Liver (tissue), 3 donors: ENCODE measurements at regions not wholly inside any gene's neighbourhood (a gene's known extent, or its start where the extent isn't known, plus 50 kb on each side); places are given as distances from the start of the nearest gene placed in this dataset.

Source experiments
- EGR1 ChIP-seq, 2 donors: IDR thresholded peaks; 2 replicates each; pipeline ENCODE4 v1.6.1; 2016 to 2018; ENCODE audit warnings: antibody characterized with exemption in 2 of 2, low read depth in 2 of 2
- FOXA1 ChIP-seq: IDR thresholded peaks from 2 replicates; pipeline ENCODE4 v1.6.1; 2016; ENCODE audit warnings: antibody characterized with exemption
- GABPA ChIP-seq, 2 donors: IDR thresholded peaks in 1 of 2; conservative IDR thresholded peaks in 1 of 2; 2 replicates each; pipeline ENCODE4 v1.6.1; 2016; ENCODE audit warnings: antibody characterized with exemption in 2 of 2, mild to moderate bottlenecking in 1 of 2, moderate library complexity in 1 of 2
- HNF4G ChIP-seq: IDR thresholded peaks from 2 replicates; pipeline ENCODE4 v1.6.1; 2016; ENCODE audit warnings: antibody characterized with exemption
- RAD21 ChIP-seq, 2 donors: IDR thresholded peaks; 2 replicates each; pipeline ENCODE4 v1.6.1; 2016; ENCODE audit warnings: antibody characterized with exemption in 2 of 2, mild to moderate bottlenecking in 2 of 2
- RXRA ChIP-seq, 2 donors: IDR thresholded peaks; 2 replicates each; pipeline ENCODE4 v1.6.1; 2017 to 2018; ENCODE audit warnings: antibody characterized with exemption in 2 of 2, mild to moderate bottlenecking in 1 of 2
- SP1 ChIP-seq: IDR thresholded peaks from 2 replicates; pipeline ENCODE4 v1.6.1; 2018; ENCODE audit warnings: antibody characterized with exemption, mild to moderate bottlenecking
- TAF1 ChIP-seq: conservative IDR thresholded peaks from 2 replicates; pipeline ENCODE4 v1.6.1; 2016; ENCODE audit warnings: antibody characterized with exemption, mild to moderate bottlenecking
- YY1 ChIP-seq: IDR thresholded peaks from 2 replicates; pipeline ENCODE4 v1.6.1; 2016; ENCODE audit warnings: antibody characterized with exemption, mild to moderate bottlenecking
- TF ChIP-seq, protein P1 (sequence below): fragments of 150-350 bp; IDR thresholded peaks from 2 replicates; pipeline ENCODE4 v1.5.1; 2017; ENCODE audit warnings: improper control_type of control experiment, low read depth, low read length; ENCODE audit not compliant: missing input control
- TF ChIP-seq, protein P2 (sequence below): IDR thresholded peaks from 2 replicates; pipeline ENCODE4 v1.6.1; 2016; ENCODE audit warnings: antibody characterized with exemption
- TF ChIP-seq, protein P3 (sequence below): IDR thresholded peaks from 2 replicates; pipeline ENCODE4 v1.6.1; 2016; ENCODE audit warnings: antibody characterized with exemption
- TF ChIP-seq, protein P4 (sequence below): IDR thresholded peaks from 2 replicates; pipeline ENCODE4 v1.6.1; 2016; ENCODE audit warnings: antibody characterized with exemption
- TF ChIP-seq, protein P5 (sequence below): IDR thresholded peaks from 2 replicates; pipeline ENCODE4 v1.6.1; 2016; ENCODE audit warnings: antibody characterized with exemption, mild to moderate bottlenecking
- donor health status: healthy.
- donor health status: healthy.

DNA sequence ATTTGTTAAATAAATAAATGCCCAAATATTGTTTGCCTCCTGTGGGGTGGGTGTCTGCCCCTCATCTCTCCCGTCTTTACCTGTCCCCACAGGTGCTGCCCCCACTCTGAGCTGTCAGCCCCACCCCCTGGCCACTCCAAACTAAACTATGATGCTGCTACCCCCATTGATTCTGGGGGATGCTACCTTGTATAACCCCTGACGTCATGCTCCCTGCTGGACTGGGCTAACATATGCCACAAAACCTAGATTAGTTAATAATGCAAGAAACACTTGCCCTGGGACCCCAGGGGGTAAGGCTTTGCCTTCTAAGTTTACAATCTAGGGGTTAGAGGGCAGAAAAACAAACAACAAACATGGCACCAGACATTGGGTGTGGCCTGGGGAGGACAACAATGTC, 58.6 kb downstream of the MSX1 start:
- TF ChIP-seq, protein P1, sequence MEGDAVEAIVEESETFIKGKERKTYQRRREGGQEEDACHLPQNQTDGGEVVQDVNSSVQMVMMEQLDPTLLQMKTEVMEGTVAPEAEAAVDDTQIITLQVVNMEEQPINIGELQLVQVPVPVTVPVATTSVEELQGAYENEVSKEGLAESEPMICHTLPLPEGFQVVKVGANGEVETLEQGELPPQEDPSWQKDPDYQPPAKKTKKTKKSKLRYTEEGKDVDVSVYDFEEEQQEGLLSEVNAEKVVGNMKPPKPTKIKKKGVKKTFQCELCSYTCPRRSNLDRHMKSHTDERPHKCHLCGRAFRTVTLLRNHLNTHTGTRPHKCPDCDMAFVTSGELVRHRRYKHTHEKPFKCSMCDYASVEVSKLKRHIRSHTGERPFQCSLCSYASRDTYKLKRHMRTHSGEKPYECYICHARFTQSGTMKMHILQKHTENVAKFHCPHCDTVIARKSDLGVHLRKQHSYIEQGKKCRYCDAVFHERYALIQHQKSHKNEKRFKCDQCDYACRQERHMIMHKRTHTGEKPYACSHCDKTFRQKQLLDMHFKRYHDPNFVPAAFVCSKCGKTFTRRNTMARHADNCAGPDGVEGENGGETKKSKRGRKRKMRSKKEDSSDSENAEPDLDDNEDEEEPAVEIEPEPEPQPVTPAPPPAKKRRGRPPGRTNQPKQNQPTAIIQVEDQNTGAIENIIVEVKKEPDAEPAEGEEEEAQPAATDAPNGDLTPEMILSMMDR, result no peak
- no peak for TF ChIP-seq TAF1
- TF ChIP-seq, protein P2, sequence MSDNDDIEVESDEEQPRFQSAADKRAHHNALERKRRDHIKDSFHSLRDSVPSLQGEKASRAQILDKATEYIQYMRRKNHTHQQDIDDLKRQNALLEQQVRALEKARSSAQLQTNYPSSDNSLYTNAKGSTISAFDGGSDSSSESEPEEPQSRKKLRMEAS, result no peak
- TF ChIP-seq YY1, result no peak
- no peak for TF ChIP-seq SP1
- no peak for TF ChIP-seq FOXA1
- no peak for TF ChIP-seq RAD21 (IDR thresholded peaks at IDR 0.05)
- TF ChIP-seq GABPA (IDR thresholded peaks at IDR 0.05 in 1 of 2, conservative IDR thresholded peaks at IDR 0.05 in 1 of 2), result no peak
- TF ChIP-seq, protein P3, sequence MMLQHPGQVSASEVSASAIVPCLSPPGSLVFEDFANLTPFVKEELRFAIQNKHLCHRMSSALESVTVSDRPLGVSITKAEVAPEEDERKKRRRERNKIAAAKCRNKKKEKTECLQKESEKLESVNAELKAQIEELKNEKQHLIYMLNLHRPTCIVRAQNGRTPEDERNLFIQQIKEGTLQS, result no peak
- no peak for TF ChIP-seq HNF4G
- no peak for TF ChIP-seq RXRA (IDR thresholded peaks at IDR 0.05)
- TF ChIP-seq EGR1 (IDR thresholded peaks at IDR 0.05; ENCODE audit: low read depth in 2 of 2), result no peak
- TF ChIP-seq, protein P4, sequence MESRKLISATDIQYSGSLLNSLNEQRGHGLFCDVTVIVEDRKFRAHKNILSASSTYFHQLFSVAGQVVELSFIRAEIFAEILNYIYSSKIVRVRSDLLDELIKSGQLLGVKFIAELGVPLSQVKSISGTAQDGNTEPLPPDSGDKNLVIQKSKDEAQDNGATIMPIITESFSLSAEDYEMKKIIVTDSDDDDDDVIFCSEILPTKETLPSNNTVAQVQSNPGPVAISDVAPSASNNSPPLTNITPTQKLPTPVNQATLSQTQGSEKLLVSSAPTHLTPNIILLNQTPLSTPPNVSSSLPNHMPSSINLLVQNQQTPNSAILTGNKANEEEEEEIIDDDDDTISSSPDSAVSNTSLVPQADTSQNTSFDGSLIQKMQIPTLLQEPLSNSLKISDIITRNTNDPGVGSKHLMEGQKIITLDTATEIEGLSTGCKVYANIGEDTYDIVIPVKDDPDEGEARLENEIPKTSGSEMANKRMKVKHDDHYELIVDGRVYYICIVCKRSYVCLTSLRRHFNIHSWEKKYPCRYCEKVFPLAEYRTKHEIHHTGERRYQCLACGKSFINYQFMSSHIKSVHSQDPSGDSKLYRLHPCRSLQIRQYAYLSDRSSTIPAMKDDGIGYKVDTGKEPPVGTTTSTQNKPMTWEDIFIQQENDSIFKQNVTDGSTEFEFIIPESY, result no peak
- TF ChIP-seq, protein P5, sequence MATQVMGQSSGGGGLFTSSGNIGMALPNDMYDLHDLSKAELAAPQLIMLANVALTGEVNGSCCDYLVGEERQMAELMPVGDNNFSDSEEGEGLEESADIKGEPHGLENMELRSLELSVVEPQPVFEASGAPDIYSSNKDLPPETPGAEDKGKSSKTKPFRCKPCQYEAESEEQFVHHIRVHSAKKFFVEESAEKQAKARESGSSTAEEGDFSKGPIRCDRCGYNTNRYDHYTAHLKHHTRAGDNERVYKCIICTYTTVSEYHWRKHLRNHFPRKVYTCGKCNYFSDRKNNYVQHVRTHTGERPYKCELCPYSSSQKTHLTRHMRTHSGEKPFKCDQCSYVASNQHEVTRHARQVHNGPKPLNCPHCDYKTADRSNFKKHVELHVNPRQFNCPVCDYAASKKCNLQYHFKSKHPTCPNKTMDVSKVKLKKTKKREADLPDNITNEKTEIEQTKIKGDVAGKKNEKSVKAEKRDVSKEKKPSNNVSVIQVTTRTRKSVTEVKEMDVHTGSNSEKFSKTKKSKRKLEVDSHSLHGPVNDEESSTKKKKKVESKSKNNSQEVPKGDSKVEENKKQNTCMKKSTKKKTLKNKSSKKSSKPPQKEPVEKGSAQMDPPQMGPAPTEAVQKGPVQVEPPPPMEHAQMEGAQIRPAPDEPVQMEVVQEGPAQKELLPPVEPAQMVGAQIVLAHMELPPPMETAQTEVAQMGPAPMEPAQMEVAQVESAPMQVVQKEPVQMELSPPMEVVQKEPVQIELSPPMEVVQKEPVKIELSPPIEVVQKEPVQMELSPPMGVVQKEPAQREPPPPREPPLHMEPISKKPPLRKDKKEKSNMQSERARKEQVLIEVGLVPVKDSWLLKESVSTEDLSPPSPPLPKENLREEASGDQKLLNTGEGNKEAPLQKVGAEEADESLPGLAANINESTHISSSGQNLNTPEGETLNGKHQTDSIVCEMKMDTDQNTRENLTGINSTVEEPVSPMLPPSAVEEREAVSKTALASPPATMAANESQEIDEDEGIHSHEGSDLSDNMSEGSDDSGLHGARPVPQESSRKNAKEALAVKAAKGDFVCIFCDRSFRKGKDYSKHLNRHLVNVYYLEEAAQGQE, result no peak
